Sigmoid colon (tissue), 4 donors: ENCODE measurements at regions not wholly inside any gene's neighbourhood (a gene's known extent, or its start where the extent isn't known, plus 50 kb on each side); places are given as distances from the start of the nearest gene placed in this dataset.

Source experiments
- EP300 ChIP-seq, 4 donors: sonication (generic); formaldehyde crosslinking; IDR thresholded peaks; one replicate each; pipeline ENCODE4 v1.6.1; 2017; ENCODE audit warnings: antibody characterized with exemption in 4 of 4
- POLR2A ChIP-seq, 2 donors: fragments of 450-650 bp; IDR thresholded peaks; one replicate each; pipeline ENCODE4 v1.6.1; 2016; ENCODE audit warnings: antibody characterized with exemption in 2 of 2, mild to moderate bottlenecking in 2 of 2, moderate library complexity in 2 of 2
- POLR2AphosphoS5 ChIP-seq, 4 donors: sonication (generic); formaldehyde crosslinking; IDR thresholded peaks; one replicate each; pipeline ENCODE4 v1.6.1; 2017; ENCODE audit warnings: antibody characterized with exemption in 4 of 4
- TF ChIP-seq, protein P1 (sequence below), 4 experiments: fragments of 450-650 bp in 3 of 4; fragments of 200-600 bp in 1 of 4; IDR thresholded peaks; one replicate each; pipeline ENCODE4 v1.5.1; 2016 to 2019; ENCODE audit warnings: antibody characterized with exemption in 4 of 4, mild to moderate bottlenecking in 3 of 4, moderate library complexity in 2 of 4

DNA sequence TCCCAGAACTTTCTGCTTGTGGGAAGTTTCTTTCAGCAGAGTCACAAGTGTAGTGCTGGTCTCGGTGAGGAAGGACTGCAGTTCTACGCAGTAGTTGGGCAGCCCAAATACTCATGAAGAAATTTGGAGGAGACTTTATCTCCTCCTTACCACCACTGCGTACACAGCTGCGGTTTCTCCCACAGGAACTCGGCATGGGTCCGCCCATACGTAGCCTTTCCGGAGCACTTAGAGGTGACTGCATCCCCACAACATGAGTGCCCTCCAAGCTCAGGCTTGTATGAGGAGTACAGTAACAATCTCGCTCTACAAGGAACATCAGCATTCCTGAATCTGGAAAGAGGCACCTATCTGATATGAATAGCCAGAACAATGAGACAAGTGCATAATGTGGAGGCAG, 549.2 kb upstream of the SEMA3D start:
- TF ChIP-seq, protein P1, sequence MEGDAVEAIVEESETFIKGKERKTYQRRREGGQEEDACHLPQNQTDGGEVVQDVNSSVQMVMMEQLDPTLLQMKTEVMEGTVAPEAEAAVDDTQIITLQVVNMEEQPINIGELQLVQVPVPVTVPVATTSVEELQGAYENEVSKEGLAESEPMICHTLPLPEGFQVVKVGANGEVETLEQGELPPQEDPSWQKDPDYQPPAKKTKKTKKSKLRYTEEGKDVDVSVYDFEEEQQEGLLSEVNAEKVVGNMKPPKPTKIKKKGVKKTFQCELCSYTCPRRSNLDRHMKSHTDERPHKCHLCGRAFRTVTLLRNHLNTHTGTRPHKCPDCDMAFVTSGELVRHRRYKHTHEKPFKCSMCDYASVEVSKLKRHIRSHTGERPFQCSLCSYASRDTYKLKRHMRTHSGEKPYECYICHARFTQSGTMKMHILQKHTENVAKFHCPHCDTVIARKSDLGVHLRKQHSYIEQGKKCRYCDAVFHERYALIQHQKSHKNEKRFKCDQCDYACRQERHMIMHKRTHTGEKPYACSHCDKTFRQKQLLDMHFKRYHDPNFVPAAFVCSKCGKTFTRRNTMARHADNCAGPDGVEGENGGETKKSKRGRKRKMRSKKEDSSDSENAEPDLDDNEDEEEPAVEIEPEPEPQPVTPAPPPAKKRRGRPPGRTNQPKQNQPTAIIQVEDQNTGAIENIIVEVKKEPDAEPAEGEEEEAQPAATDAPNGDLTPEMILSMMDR (IDR thresholded peaks at IDR 0.05) = no peak
- no peak for TF ChIP-seq EP300 (IDR thresholded peaks at IDR 0.05)
- no peak for TF ChIP-seq POLR2AphosphoS5 (IDR thresholded peaks at IDR 0.05)
- no peak for TF ChIP-seq POLR2A (IDR thresholded peaks at IDR 0.05)
